ENCODE measurements at regions not wholly inside any gene's neighbourhood (a gene's known extent, or its start where the extent isn't known, plus 50 kb on each side); places are given as distances from the start of the nearest gene placed in this dataset.

- no peak overlapping the region for H3K9ac ChIP-seq
- no peak overlapping the region for H2AFZ ChIP-seq (ENCODE audit: low read depth)
- H3K27ac ChIP-seq, result no peak overlapping the region
- no peaks in the 10 kb centered on the region for H3K79me2 ChIP-seq (ENCODE audit: insufficient read depth, low read depth)
- no peaks in the 10 kb centered on the region for H3K4me1 ChIP-seq (ENCODE audit: low read depth, poor library complexity, severe bottlenecking)
- no peaks in the 10 kb centered on the region for H3K36me3 ChIP-seq (ENCODE audit: insufficient read depth)
- no peak overlapping the region for H3K4me3 ChIP-seq (IDR thresholded peaks at IDR 0.05; ENCODE audit: insufficient read depth, low read depth, low read length)
- no peak for TF ChIP-seq CTCF (conservative IDR thresholded peaks at IDR 0.05; ENCODE audit: low read depth, low read length)
- no peaks in the 10 kb centered on the region for H3K27me3 ChIP-seq (ENCODE audit: insufficient read depth, low read depth)
- H4K20me1 ChIP-seq (ENCODE audit: insufficient read depth), result no peaks in the 10 kb centered on the region
- no peak overlapping the region for H3K4me2 ChIP-seq
These were observed 144.4 kb upstream of the RARB start for GRCh38 chr3:25283613-25284012.

GRCh38 chr3:25284249-25284648 lies 143.8 kb upstream of the RARB start:
- no peak overlapping the region for H3K9ac ChIP-seq
- TF ChIP-seq CTCF (conservative IDR thresholded peaks at IDR 0.05; ENCODE audit: low read depth, low read length), result no peak
- H3K4me2 ChIP-seq, result no peak overlapping the region
- no peak overlapping the region for H2AFZ ChIP-seq (ENCODE audit: low read depth)
- H3K27me3 ChIP-seq (ENCODE audit: insufficient read depth, low read depth), result no peaks in the 10 kb centered on the region
- H3K4me1 ChIP-seq (ENCODE audit: low read depth, poor library complexity, severe bottlenecking), result no peaks in the 10 kb centered on the region
- H3K27ac ChIP-seq, result no peak overlapping the region
- no peak overlapping the region for H3K4me3 ChIP-seq (IDR thresholded peaks at IDR 0.05; ENCODE audit: insufficient read depth, low read depth, low read length)
- no peaks in the 10 kb centered on the region for H3K36me3 ChIP-seq (ENCODE audit: insufficient read depth)
- no peaks in the 10 kb centered on the region for H3K79me2 ChIP-seq (ENCODE audit: insufficient read depth, low read depth)
- H4K20me1 ChIP-seq (ENCODE audit: insufficient read depth), result no peaks in the 10 kb centered on the region

- TF ChIP-seq CTCF (conservative IDR thresholded peaks at IDR 0.05; ENCODE audit: low read depth, low read length), result no peak
- Histone ChIP-seq H3K36me3 (ENCODE audit: insufficient read depth) (no peaks in the 10 kb centered on the region), H3K4me2 (no peak overlapping the region), H3K9ac (no peak overlapping the region), H3K27me3 (ENCODE audit: insufficient read depth, low read depth) (no peaks in the 10 kb centered on the region), H3K4me1 (ENCODE audit: low read depth, poor library complexity, severe bottlenecking) (no peaks in the 10 kb centered on the region), H3K4me3 (IDR thresholded peaks at IDR 0.05; ENCODE audit: insufficient read depth, low read depth, low read length) (no peak overlapping the region), H3K27ac (no peak overlapping the region), H2AFZ (ENCODE audit: low read depth) (no peak overlapping the region), H3K79me2 (ENCODE audit: insufficient read depth, low read depth) (no peaks in the 10 kb centered on the region), H4K20me1 (ENCODE audit: insufficient read depth) (no peaks in the 10 kb centered on the region)
These were observed 140.7 kb upstream of the RARB start for GRCh38 chr3:25287291-25287884.

- Histone ChIP-seq H3K36me3 (ENCODE audit: insufficient read depth) (no peaks in the 10 kb centered on the region), H2AFZ (ENCODE audit: low read depth) (no peak overlapping the region), H3K27me3 (ENCODE audit: insufficient read depth, low read depth) (no peaks in the 10 kb centered on the region), H3K27ac (no peak overlapping the region), H3K4me3 (IDR thresholded peaks at IDR 0.05; ENCODE audit: insufficient read depth, low read depth, low read length) (no peak overlapping the region), H3K9ac (no peak overlapping the region), H3K79me2 (ENCODE audit: insufficient read depth, low read depth) (no peaks in the 10 kb centered on the region), H3K4me2 (no peak overlapping the region), H4K20me1 (ENCODE audit: insufficient read depth) (no peaks in the 10 kb centered on the region), H3K4me1 (ENCODE audit: low read depth, poor library complexity, severe bottlenecking) (no peaks in the 10 kb centered on the region)
- TF ChIP-seq CTCF (conservative IDR thresholded peaks at IDR 0.05; ENCODE audit: low read depth, low read length), result no peak
These were observed 139.7 kb upstream of the RARB start for GRCh38 chr3:25288413-25288812.

All from KMS-11 (cell line).